ENCODE measurements at regions not wholly inside any gene's neighbourhood (a gene's known extent, or its start where the extent isn't known, plus 50 kb on each side); places are given as distances from the start of the nearest gene placed in this dataset.

GRCh38 chr15:94047566-94047965 is 183.8 kb upstream of the MCTP2 start:
- Histone ChIP-seq H2AFZ (ENCODE audit: low read depth, low read length, poor library complexity, severe bottlenecking) (no peak overlapping the region), H3K9ac (ENCODE audit: low read length) (no peak overlapping the region), H3K9me2 (ENCODE audit: insufficient read depth) (no peaks in the 10 kb centered on the region), H3K4me3 (replicated peaks in 1 of 2; ENCODE audit: low read depth in 1 of 2, low read length in 2 of 2) (no peak overlapping the region), H4K20me1 (ENCODE audit: insufficient read depth) (no peaks in the 10 kb centered on the region), H3K4me2 (ENCODE audit: low read length) (no peak overlapping the region), H3K27me3 (ENCODE audit: insufficient read depth, low read length) (no peaks in the 10 kb centered on the region), H3K36me3 (ENCODE audit: control insufficient read depth in 1 of 2, insufficient read depth in 2 of 2, low read length in 2 of 2) (no peaks in the 10 kb centered on the region), H3K9me3 (ENCODE audit: control insufficient read depth in 1 of 2, insufficient read depth in 1 of 2, low read depth in 1 of 2, low read length in 2 of 2) (peaks cover 0 to 7% of the 10 kb centered on the region in 2 experiments; a peak in 1 of 4 replicates), H3K27ac (ENCODE audit: low read depth, low read length) (no peak overlapping the region), H3K79me2 (ENCODE audit: insufficient read depth, low read length) (no peaks in the 10 kb centered on the region), H3K4me1 (ENCODE audit: control insufficient read depth in 1 of 2, insufficient read depth in 2 of 2, low read length in 2 of 2) (no peaks in the 10 kb centered on the region)
- intact Hi-C loops (cut with micrococcal nuclease) = no loop called here
- CTCF ChIA-PET = no interaction called here
- POLR2A ChIA-PET = no interaction called here
- no TSS peak for BruUV-seq (replicated peaks)
- no peak for TF ChIP-seq ELF1 (IDR thresholded peaks at IDR 0.05; ENCODE audit: borderline replicate concordance, low read depth)
- no peak for TF ChIP-seq MAX (IDR thresholded peaks at IDR 0.05)
- no peak for TF ChIP-seq ATF3 (IDR thresholded peaks at IDR 0.05)
- TF ChIP-seq CBX3 (IDR thresholded peaks at IDR 0.05; ENCODE audit: low read depth) = no peak
- no peak for TF ChIP-seq SRF (IDR thresholded peaks at IDR 0.05; ENCODE audit: low read depth)
- TF ChIP-seq CEBPB (IDR thresholded peaks at IDR 0.05; ENCODE audit: low read depth) = no peak
- TF ChIP-seq ZFX (IDR thresholded peaks at IDR 0.05) = no peak
- TF ChIP-seq SP1 (IDR thresholded peaks at IDR 0.05; ENCODE audit: low read depth) = no peak
- no peak for ATAC-seq
- RAD21 ChIA-PET (ENCODE audit: low non-redundant PET in 1 of 2, low total read pairs in 2 of 2, uncharacterized antibody in 2 of 2, unreplicated experiment in 2 of 2) = no interaction called here
- DNase-seq (ENCODE audit: low read depth, low spot score) = no peak

DNA sequence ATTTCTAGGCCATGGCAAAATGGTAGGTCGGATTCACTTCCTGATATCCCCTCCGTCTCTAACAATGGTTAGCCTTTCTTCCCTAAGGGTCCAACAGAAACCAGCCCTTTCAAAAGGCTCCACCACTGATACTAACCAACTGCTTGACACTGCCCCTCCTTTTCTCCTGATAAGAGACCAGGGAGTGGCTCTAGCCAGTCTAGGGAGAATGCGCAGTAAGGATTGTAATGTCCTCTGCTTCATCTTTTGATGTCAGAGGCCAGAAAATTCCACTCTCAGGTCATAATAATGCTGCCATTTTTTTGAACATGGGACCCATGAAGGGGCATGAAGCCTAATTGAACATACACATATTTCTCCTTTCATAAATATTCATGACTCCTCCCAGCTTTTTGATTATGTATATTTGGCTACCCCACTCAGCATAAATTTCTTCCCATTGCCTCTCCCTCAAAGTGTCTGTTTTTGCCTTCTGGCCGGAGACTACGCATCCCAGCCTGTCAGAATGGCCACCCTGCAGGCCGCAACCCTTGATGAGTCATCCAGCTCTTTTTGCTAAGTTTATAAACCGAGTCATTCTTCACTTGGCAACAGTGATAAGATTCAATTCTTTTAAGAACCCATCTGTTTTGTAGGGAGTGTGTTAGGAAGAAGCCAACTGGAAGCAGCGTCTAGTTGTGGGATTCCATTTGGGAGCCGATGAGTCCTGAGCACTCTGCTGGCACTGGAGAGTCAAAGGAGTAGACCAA is 189.0 kb upstream of the MCTP2 start:
- DNase-seq (ENCODE audit: low read depth, low spot score) = no peak
- ATAC-seq = no peak
- H4K20me1 ChIP-seq (ENCODE audit: insufficient read depth) = no peaks in the 10 kb centered on the region
- H3K4me2 ChIP-seq (ENCODE audit: low read length) = no peak overlapping the region
- H3K9me3 ChIP-seq (ENCODE audit: control insufficient read depth in 1 of 2, insufficient read depth in 1 of 2, low read depth in 1 of 2, low read length in 2 of 2) = no peaks in the 10 kb centered on the region
- H3K27me3 ChIP-seq (ENCODE audit: insufficient read depth, low read length) = no peaks in the 10 kb centered on the region
- ChIA-PET RAD21 (ENCODE audit: low non-redundant PET in 1 of 2, low total read pairs in 2 of 2, uncharacterized antibody in 2 of 2, unreplicated experiment in 2 of 2) (no interaction called here), CTCF (no interaction called here), POLR2A (no interaction called here)
- H3K27ac ChIP-seq (ENCODE audit: low read depth, low read length) = no peak overlapping the region
- no peaks in the 10 kb centered on the region for H3K9me2 ChIP-seq (ENCODE audit: insufficient read depth)
- no peak overlapping the region for H3K4me3 ChIP-seq (replicated peaks in 1 of 2; ENCODE audit: low read depth in 1 of 2, low read length in 2 of 2)
- no peak overlapping the region for H2AFZ ChIP-seq (ENCODE audit: low read depth, low read length, poor library complexity, severe bottlenecking)
- H3K4me1 ChIP-seq (ENCODE audit: control insufficient read depth in 1 of 2, insufficient read depth in 2 of 2, low read length in 2 of 2) = no peaks in the 10 kb centered on the region
- H3K9ac ChIP-seq (ENCODE audit: low read length) = no peak overlapping the region
- no peak for TF ChIP-seq MAX (IDR thresholded peaks at IDR 0.05)
- TF ChIP-seq EGR1 (IDR thresholded peaks at IDR 0.05; ENCODE audit: low read depth) = no peak
- TF ChIP-seq SIN3A (IDR thresholded peaks at IDR 0.05; ENCODE audit: low read depth) = no peak
- no peak for TF ChIP-seq FOSL1 (IDR thresholded peaks at IDR 0.05; ENCODE audit: low read depth)
- no peak for TF ChIP-seq CEBPB (IDR thresholded peaks at IDR 0.05; ENCODE audit: low read depth)
- no peak for TF ChIP-seq YY1 (IDR thresholded peaks at IDR 0.05; ENCODE audit: extremely low read depth, insufficient replicate concordance, low read depth, low read length)
- TF ChIP-seq RAD21 (IDR thresholded peaks at IDR 0.05; ENCODE audit: low read depth) = no peak
- no peak for TF ChIP-seq JUND (IDR thresholded peaks at IDR 0.05)
- TF ChIP-seq ATF3 (IDR thresholded peaks at IDR 0.05) = no peak
- no peak for TF ChIP-seq POLR2A (IDR thresholded peaks at IDR 0.05; ENCODE audit: borderline replicate concordance, extremely low read depth, insufficient read depth, insufficient read length)
- TF ChIP-seq ZBTB33 (IDR thresholded peaks at IDR 0.05; ENCODE audit: extremely low read depth, insufficient replicate concordance, low read length) = no peak
- no peak for TF ChIP-seq SP1 (IDR thresholded peaks at IDR 0.05; ENCODE audit: low read depth)
- no peak for TF ChIP-seq EZH2 (IDR thresholded peaks at IDR 0.05)
- no peak for TF ChIP-seq SRF (IDR thresholded peaks at IDR 0.05; ENCODE audit: low read depth)
- TF ChIP-seq POLR2AphosphoS5 (IDR thresholded peaks at IDR 0.05; ENCODE audit: low read depth, low read length) = no peak
- TF ChIP-seq TCF7L2 (IDR thresholded peaks at IDR 0.05; ENCODE audit: borderline replicate concordance, extremely low read depth, insufficient read depth, insufficient read length) = no peak
- no peak for TF ChIP-seq CBX3 (IDR thresholded peaks at IDR 0.05; ENCODE audit: low read depth)
- intact Hi-C loops (cut with micrococcal nuclease) = no loop called here
- H3K36me3 ChIP-seq (ENCODE audit: control insufficient read depth in 1 of 2, insufficient read depth in 2 of 2, low read length in 2 of 2) = no peaks in the 10 kb centered on the region
- no TSS peak for BruUV-seq (replicated peaks)
- no peaks in the 10 kb centered on the region for H3K79me2 ChIP-seq (ENCODE audit: insufficient read depth, low read length)
